RCC 7860 (cell line): ENCODE measurements at regions not wholly inside any gene's neighbourhood (a gene's known extent, or its start where the extent isn't known, plus 50 kb on each side); places are given as distances from the start of the nearest gene placed in this dataset.

Experiments used
- DNase-seq: peaks from one replicate; pipeline ENCODE4 v3.0.0-alpha.2; 2015; ENCODE audit warnings: low spot score
- FAIRE-seq: peaks from 2 replicates; lab custom pipeline; 2012; peaks lifted over from hg19 to GRCh38; lab: Jason Lieb, UNC

- DNase-seq: peak; percentile 18
- FAIRE-seq: no peak
Observed at GRCh38 chr9:76557674-76558225, 98.8 kb downstream of the GCNT1 start.

- no peak for FAIRE-seq
Observed at GRCh38 chr9:76558465-76558864, 99.5 kb downstream of the GCNT1 start.

GRCh38 chr9:76559286-76559685, 100.3 kb downstream of the GCNT1 start:
- DNase-seq: no peak
- no peak for FAIRE-seq

More at GRCh38 chr9:76558465-76558864, 99.5 kb downstream of the GCNT1 start:
- DNase-seq: no peak

- FAIRE-seq: peak; percentile 75
- DNase-seq: peak; percentile 63
Observed at GRCh38 chr9:76560481-76560922, 101.5 kb downstream of the GCNT1 start.

GRCh38 chr9:76561050-76561713, 102.2 kb downstream of the GCNT1 start:
- FAIRE-seq: no peak
- no peak for DNase-seq
